Activated CD4-positive, alpha-beta T cell treated with anti-CD3 and anti-CD28 coated beads, Interleukin-10, Interleukin-2, amounts not matched to agents 100 ng/mL and 50 ng/mL, durations not matched to agents 16 hours and 8 hours (primary cell): ENCODE measurements at regions not wholly inside any gene's neighbourhood (a gene's known extent, or its start where the extent isn't known, plus 50 kb on each side); places are given as distances from the start of the nearest gene placed in this dataset.
"Not testable (repeated sequence)": the region's sequence is repeated elsewhere in the genome, so short reads cannot be mapped to it uniquely, and the experiment has no call there.

Source experiments
- DNase-seq: peaks from one replicate; pipeline ENCODE4 v3.0.0-alpha.2; 2020

- no peak for DNase-seq
Observed at GRCh38 chr16:7278636-7279035, 54.0 kb upstream of the RBFOX1 start.

- no peak for DNase-seq
Observed at GRCh38 chr16:7272567-7273158, 60.0 kb upstream of the RBFOX1 start.

- DNase-seq = no peak
Observed at GRCh38 chr16:7271486-7271885, 61.2 kb upstream of the RBFOX1 start.

- DNase-seq = no peak
Observed at GRCh38 chr16:7270823-7271222, 61.8 kb upstream of the RBFOX1 start.

- DNase-seq = no peak
Observed at GRCh38 chr16:7270006-7270405, 62.6 kb upstream of the RBFOX1 start.

- peak; percentile 22 for DNase-seq
Observed at GRCh38 chr16:7268182-7268581, 64.5 kb upstream of the RBFOX1 start.

- DNase-seq = no peak
Observed at GRCh38 chr16:7257016-7257415, 75.6 kb upstream of the RBFOX1 start.

GRCh38 chr16:7246578-7246977 is 86.1 kb upstream of the RBFOX1 start:
- DNase-seq = no peak

GRCh38 chr16:7239547-7239946 is 93.1 kb upstream of the RBFOX1 start:
- DNase-seq = no peak

- no peak for DNase-seq
Observed at GRCh38 chr16:7236824-7237410, 95.7 kb upstream of the RBFOX1 start.

GRCh38 chr16:7233975-7234374 is 98.7 kb upstream of the RBFOX1 start:
- DNase-seq = no peak

GRCh38 chr16:7231762-7232161 is 100.9 kb upstream of the RBFOX1 start:
- no peak for DNase-seq

- DNase-seq = not testable (repeated sequence)
Observed at GRCh38 chr16:7229433-7230218, 103.0 kb upstream of the RBFOX1 start.

- DNase-seq = no peak
Observed at GRCh38 chr16:7227229-7227721, 105.4 kb upstream of the RBFOX1 start.

- no peak for DNase-seq
Observed at GRCh38 chr16:7221157-7221556, 111.5 kb upstream of the RBFOX1 start.

GRCh38 chr16:7218936-7219335 is 113.7 kb upstream of the RBFOX1 start:
- no peak for DNase-seq

- DNase-seq = no peak
Observed at GRCh38 chr16:7217797-7218196, 114.8 kb upstream of the RBFOX1 start.

GRCh38 chr16:7216719-7217118 is 115.9 kb upstream of the RBFOX1 start:
- no peak for DNase-seq

- no peak for DNase-seq
Observed at GRCh38 chr16:7211781-7212180, 120.9 kb upstream of the RBFOX1 start.

GRCh38 chr16:7209598-7209997 is 123.0 kb upstream of the RBFOX1 start:
- no peak for DNase-seq

- DNase-seq = no peak
Observed at GRCh38 chr16:7206469-7206868, 126.2 kb upstream of the RBFOX1 start.

GRCh38 chr16:7200320-7200719 is 132.3 kb upstream of the RBFOX1 start:
- DNase-seq = no peak

GRCh38 chr16:7185689-7186088 is 147.0 kb upstream of the RBFOX1 start:
- DNase-seq = no peak

GRCh38 chr16:7185165-7185564 is 147.5 kb upstream of the RBFOX1 start:
- DNase-seq = no peak
